ENCODE measurements at regions not wholly inside any gene's neighbourhood (a gene's known extent, or its start where the extent isn't known, plus 50 kb on each side); places are given as distances from the start of the nearest gene placed in this dataset.

GRCh38 chr1:229857585-229857984 lies 209.5 kb upstream of the GALNT2 start:
- H3K27ac ChIP-seq: no peak overlapping the region
- H3K27me3 ChIP-seq: no peaks in the 10 kb centered on the region
- H3K4me3 ChIP-seq (ENCODE audit: low read depth in 1 of 2, low read length in 1 of 2): no peak overlapping the region
- H3K36me3 ChIP-seq: no peaks in the 10 kb centered on the region
- peaks cover 10 to 12% of the 10 kb centered on the region in 2 experiments for H3K4me1 ChIP-seq (ENCODE audit: control insufficient read depth in 1 of 2, insufficient read depth in 1 of 2, low read depth in 1 of 2, low read length in 1 of 2)
- TF ChIP-seq CTCF (IDR thresholded peaks at IDR 0.05): no peak
- no peaks in the 10 kb centered on the region for H3K9me3 ChIP-seq

GRCh38 chr1:229859026-229859425 lies 208.0 kb upstream of the GALNT2 start:
- no peaks in the 10 kb centered on the region for H3K9me3 ChIP-seq
- TF ChIP-seq CTCF (IDR thresholded peaks at IDR 0.05): no peak
- no peak overlapping the region for H3K27ac ChIP-seq
- no peaks in the 10 kb centered on the region for H3K36me3 ChIP-seq
- H3K4me1 ChIP-seq (ENCODE audit: control insufficient read depth in 1 of 2, insufficient read depth in 1 of 2, low read depth in 1 of 2, low read length in 1 of 2): peaks cover 10 to 12% of the 10 kb centered on the region in 2 experiments
- no peak overlapping the region for H3K4me3 ChIP-seq (ENCODE audit: low read depth in 1 of 2, low read length in 1 of 2)
- H3K27me3 ChIP-seq: no peaks in the 10 kb centered on the region

DNA sequence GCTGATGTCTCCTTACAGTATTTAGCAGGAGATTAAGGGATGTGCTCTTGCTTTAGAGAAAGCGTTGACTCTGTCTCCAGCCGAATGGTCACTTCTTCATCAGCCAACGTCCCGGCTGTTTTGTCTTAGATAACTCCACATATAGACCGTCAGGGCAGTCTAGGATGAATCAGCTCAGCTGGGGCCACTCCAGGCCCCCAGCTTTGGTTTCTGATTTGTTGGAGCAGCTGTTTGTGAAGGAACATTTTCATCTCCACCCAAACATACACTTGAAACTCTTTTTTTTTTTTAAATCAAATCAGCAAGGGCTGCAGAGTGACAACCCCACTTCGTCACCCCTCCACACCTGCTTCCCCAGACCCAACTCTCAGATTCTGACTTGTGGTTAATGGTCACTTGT lies 206.1 kb upstream of the GALNT2 start:
- no peaks in the 10 kb centered on the region for H3K36me3 ChIP-seq
- no peak overlapping the region for H3K27ac ChIP-seq
- no peak overlapping the region for H3K4me3 ChIP-seq (ENCODE audit: low read depth in 1 of 2, low read length in 1 of 2)
- no peak for TF ChIP-seq CTCF (IDR thresholded peaks at IDR 0.05)
- H3K4me1 ChIP-seq (ENCODE audit: control insufficient read depth in 1 of 2, insufficient read depth in 1 of 2, low read depth in 1 of 2, low read length in 1 of 2): peaks cover 6 to 7% of the 10 kb centered on the region in 2 experiments
- no peaks in the 10 kb centered on the region for H3K27me3 ChIP-seq
- H3K9me3 ChIP-seq: no peaks in the 10 kb centered on the region

GRCh38 chr1:229862017-229862774 lies 204.8 kb upstream of the GALNT2 start:
- Histone ChIP-seq H3K27me3 (no peaks in the 10 kb centered on the region), H3K9me3 (no peaks in the 10 kb centered on the region), H3K4me1 (ENCODE audit: control insufficient read depth in 1 of 2, insufficient read depth in 1 of 2, low read depth in 1 of 2, low read length in 1 of 2) (no peaks in the 10 kb centered on the region), H3K27ac (no peak overlapping the region), H3K36me3 (no peaks in the 10 kb centered on the region), H3K4me3 (ENCODE audit: low read depth in 1 of 2, low read length in 1 of 2) (no peak overlapping the region)
- TF ChIP-seq CTCF (IDR thresholded peaks at IDR 0.05): no peak

DNA sequence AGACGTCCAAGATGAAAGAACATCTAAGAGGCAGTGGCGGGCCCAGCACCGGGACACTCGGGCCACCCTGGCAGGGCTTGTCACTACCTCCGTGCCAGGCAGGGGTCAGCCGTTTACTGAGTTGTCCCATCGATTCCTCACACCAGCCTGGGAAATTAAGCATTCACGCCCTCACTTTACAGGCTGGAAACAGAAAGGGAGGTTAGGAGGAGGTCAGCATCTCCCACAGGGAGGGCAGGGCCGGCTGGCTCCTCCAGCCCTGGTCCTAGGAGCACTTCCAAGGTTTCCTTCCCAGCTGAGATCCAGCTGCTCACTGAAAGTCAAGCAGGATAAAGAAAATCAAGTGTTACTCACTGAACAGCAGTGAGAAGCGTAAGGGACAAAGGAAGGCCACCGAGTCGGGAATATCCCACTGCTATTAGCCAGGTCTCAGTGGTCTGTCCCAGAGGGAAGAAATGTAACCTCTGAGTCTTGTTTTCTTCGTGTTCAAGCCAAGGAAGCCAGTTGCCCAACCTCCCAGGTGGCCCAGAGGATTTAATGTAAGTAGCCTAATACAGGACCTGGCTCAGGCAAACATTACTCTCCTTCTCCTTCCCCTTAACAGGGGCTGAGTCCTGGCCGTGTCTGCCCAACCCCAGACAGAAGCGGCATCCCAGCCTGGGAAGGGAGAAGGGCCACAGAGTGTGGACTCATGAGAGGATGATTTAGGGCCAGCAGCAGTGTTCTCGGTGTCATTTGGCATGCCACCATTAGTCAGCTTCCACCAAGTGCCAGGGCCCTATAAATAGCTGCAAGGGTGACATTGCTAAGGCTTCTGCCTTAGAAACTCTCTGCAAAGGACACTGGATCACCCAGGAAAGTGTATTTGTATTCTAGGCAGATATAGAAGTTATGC lies 203.1 kb upstream of the GALNT2 start:
- Histone ChIP-seq H3K9me3 (no peaks in the 10 kb centered on the region), H3K27ac (no peak overlapping the region), H3K4me3 (ENCODE audit: low read depth in 1 of 2, low read length in 1 of 2) (no peak overlapping the region), H3K27me3 (no peaks in the 10 kb centered on the region), H3K36me3 (no peaks in the 10 kb centered on the region), H3K4me1 (ENCODE audit: control insufficient read depth in 1 of 2, insufficient read depth in 1 of 2, low read depth in 1 of 2, low read length in 1 of 2) (no peaks in the 10 kb centered on the region)
- TF ChIP-seq CTCF (IDR thresholded peaks at IDR 0.05): no peak
